ENCODE measurements at regions not wholly inside any gene's neighbourhood (a gene's known extent, or its start where the extent isn't known, plus 50 kb on each side); places are given as distances from the start of the nearest gene placed in this dataset.
"Not testable (repeated sequence)": the region's sequence is repeated elsewhere in the genome, so short reads cannot be mapped to it uniquely, and the experiment has no call there.

GRCh38 chr5:62190931-62191330 lies 115.1 kb upstream of the KIF2A start:
- DNase-seq (ENCODE audit: low read depth, low spot score): no peak
- no peak for TF ChIP-seq CTCF (IDR thresholded peaks at IDR 0.05; ENCODE audit: insufficient read depth, low read length, missing control alignments)
- no peak overlapping the region for H3K4me3 ChIP-seq (ENCODE audit: low read depth, low read length)
- CTCF ChIA-PET: no interaction called here
- POLR2A ChIA-PET: no interaction called here

- DNase-seq (ENCODE audit: low read depth, low spot score): no peak
- POLR2A ChIA-PET: no interaction called here
- H3K4me3 ChIP-seq (ENCODE audit: low read depth, low read length): no peak overlapping the region
- no peak for TF ChIP-seq CTCF (IDR thresholded peaks at IDR 0.05; ENCODE audit: insufficient read depth, low read length, missing control alignments)
- CTCF ChIA-PET: no interaction called here
Observed at GRCh38 chr5:62192958-62193357, 113.0 kb upstream of the KIF2A start.

GRCh38 chr5:62196532-62196931 lies 109.5 kb upstream of the KIF2A start:
- H3K4me3 ChIP-seq (ENCODE audit: low read depth, low read length); POLR2A ChIA-PET; DNase-seq (ENCODE audit: low read depth, low spot score); CTCF ChIA-PET: not testable (repeated sequence)

- no peak for DNase-seq (ENCODE audit: low read depth, low spot score)
- TF ChIP-seq CTCF (IDR thresholded peaks at IDR 0.05; ENCODE audit: insufficient read depth, low read length, missing control alignments): no peak
- CTCF ChIA-PET: no interaction called here
- H3K4me3 ChIP-seq (ENCODE audit: low read depth, low read length): no peak overlapping the region
- POLR2A ChIA-PET: no interaction called here
Observed at GRCh38 chr5:62197697-62198096, 108.3 kb upstream of the KIF2A start.

- no peak for DNase-seq (ENCODE audit: low read depth, low spot score)
- ChIA-PET POLR2A (no interaction called here), CTCF (no interaction called here)
- TF ChIP-seq CTCF (IDR thresholded peaks at IDR 0.05; ENCODE audit: insufficient read depth, low read length, missing control alignments): no peak
- no peak overlapping the region for H3K4me3 ChIP-seq (ENCODE audit: low read depth, low read length)
Observed at GRCh38 chr5:62198421-62198820, 107.6 kb upstream of the KIF2A start.

GRCh38 chr5:62199792-62200716 lies 106.0 kb upstream of the KIF2A start:
- no peak for DNase-seq (ENCODE audit: low read depth, low spot score)
- POLR2A ChIA-PET: no interaction called here
- no peak for TF ChIP-seq CTCF (IDR thresholded peaks at IDR 0.05; ENCODE audit: insufficient read depth, low read length, missing control alignments)

More at GRCh38 chr5:62199792-62200716, 106.0 kb upstream of the KIF2A start:
- no peak overlapping the region for H3K4me3 ChIP-seq (ENCODE audit: low read depth, low read length)
- CTCF ChIA-PET: no interaction called here
